SK-N-MC (cell line): ENCODE measurements at regions not wholly inside any gene's neighbourhood (a gene's known extent, or its start where the extent isn't known, plus 50 kb on each side); places are given as distances from the start of the nearest gene placed in this dataset.

Experiments
- EZH2 ChIP-seq: fragments of 200-600 bp; sonication (generic); IDR thresholded peaks from one replicate; pipeline ENCODE4 v1.6.1; 2017; ENCODE audit warnings: antibody characterized with exemption
- FOXP2 ChIP-seq: optimal IDR thresholded peaks from 2 replicates; pipeline ENCODE3; 2011; ENCODE audit warnings: mild to moderate bottlenecking, moderate library complexity; ENCODE audit not compliant: insufficient read depth; ENCODE audit errors: extremely low read length, control extremely low read depth
- POLR2AphosphoS5 ChIP-seq: IDR thresholded peaks from 2 replicates; pipeline ENCODE4 v1.6.1; 2012; ENCODE audit warnings: mild to moderate bottlenecking, low read depth, low read length, borderline replicate concordance

DNA sequence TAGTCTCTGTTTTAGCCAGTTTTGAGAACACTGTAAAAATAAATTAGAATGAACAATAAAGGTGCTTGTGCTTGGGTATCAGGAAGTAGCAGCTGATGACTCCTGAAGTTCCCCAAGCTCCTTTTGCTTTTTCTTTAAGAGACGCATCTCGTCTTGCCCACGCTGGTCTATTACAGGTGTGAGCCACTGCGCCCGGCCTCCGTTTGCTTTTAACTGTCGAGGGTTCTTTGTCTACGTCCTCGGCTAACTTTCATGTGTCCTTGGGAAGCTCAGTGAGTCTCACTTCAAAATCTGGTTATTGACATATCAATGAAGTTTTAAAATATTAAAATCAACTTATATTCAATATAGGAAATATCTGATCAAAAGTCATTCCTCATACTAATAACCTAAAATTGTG lies 246.5 kb downstream of the FBXO15 start:
- TF ChIP-seq POLR2AphosphoS5 (no peak), FOXP2 (no peak), EZH2 (no peak)
